Thymus (tissue), 11 donors: ENCODE measurements at regions not wholly inside any gene's neighbourhood (a gene's known extent, or its start where the extent isn't known, plus 50 kb on each side); places are given as distances from the start of the nearest gene placed in this dataset.

Source experiments
- DNase-seq, 9 donors: peaks; one replicate each; pipeline ENCODE4 v3.0.0-alpha.2; 2013; ENCODE audit warnings: low spot score in 9 of 9, low read depth in 6 of 9, missing footprints in 1 of 9
- H3K27ac ChIP-seq, 2 donors: one replicate each; pipeline ENCODE4 v1.5.1; 2013; ENCODE audit warnings: control low read depth in 1 of 2, low read depth in 1 of 2, low read length in 1 of 2, mild to moderate bottlenecking in 1 of 2, moderate library complexity in 1 of 2
- H3K27me3 ChIP-seq, 2 donors: one replicate each; pipeline ENCODE4 v1.5.1; 2013; ENCODE audit warnings: low read length in 1 of 2; ENCODE audit not compliant: control insufficient read depth in 2 of 2, insufficient read depth in 1 of 2
- H3K36me3 ChIP-seq, 2 donors: one replicate each; pipeline ENCODE4 v1.5.1; 2013; ENCODE audit warnings: low read length in 1 of 2, mild to moderate bottlenecking in 1 of 2, moderate library complexity in 1 of 2; ENCODE audit not compliant: control insufficient read depth in 2 of 2, insufficient read depth in 2 of 2
- H3K4me1 ChIP-seq, 2 donors: one replicate each; pipeline ENCODE4 v1.5.1; 2013; ENCODE audit warnings: low read length in 2 of 2; ENCODE audit not compliant: control insufficient read depth in 2 of 2, insufficient read depth in 2 of 2
- H3K4me3 ChIP-seq, 2 donors: one replicate each; pipeline ENCODE4 v1.5.1; 2013; ENCODE audit warnings: low read length in 2 of 2, control low read depth in 1 of 2, mild to moderate bottlenecking in 1 of 2
- H3K9me3 ChIP-seq, 2 donors: one replicate each; pipeline ENCODE4 v1.5.1; 2013; ENCODE audit warnings: low read length in 1 of 2, mild to moderate bottlenecking in 1 of 2; ENCODE audit not compliant: control insufficient read depth in 2 of 2, insufficient read depth in 1 of 2
- WGBS: extraction: QIAGEN DNeasy Blood & Tissue Kit; methylation state at CpG from one replicate; pipeline ENCODE4 v1.1.7; 2013; 5-methylcytosine and 5-hydroxymethylcytosine counted together
- donor health status: healthy.

- no peak for DNase-seq
- H3K36me3 ChIP-seq = no peaks in the 10 kb centered on the region
- 81% methylated on average over 6 of the region's 6 CpGs for WGBS
- no peaks in the 10 kb centered on the region for H3K4me1 ChIP-seq
- peaks cover 0 to 23% of the 10 kb centered on the region in 2 donors for H3K27me3 ChIP-seq
- H3K9me3 ChIP-seq = no peaks in the 10 kb centered on the region
- H3K27ac ChIP-seq = no peak overlapping the region
- no peak overlapping the region for H3K4me3 ChIP-seq
These were observed 171.5 kb downstream of the IRF8 start for GRCh38 chr16:86070484-86070883.

- H3K9me3 ChIP-seq = no peaks in the 10 kb centered on the region
- peaks cover 0 to 23% of the 10 kb centered on the region in 2 donors for H3K27me3 ChIP-seq
- DNase-seq = no peak
- H3K4me1 ChIP-seq = no peaks in the 10 kb centered on the region
- H3K36me3 ChIP-seq = no peaks in the 10 kb centered on the region
- H3K4me3 ChIP-seq = no peak overlapping the region
- H3K27ac ChIP-seq = no peak overlapping the region
- 96% methylated on average over 7 of the region's 7 CpGs for WGBS
These were observed 172.0 kb downstream of the IRF8 start for GRCh38 chr16:86070971-86071370.

- Histone ChIP-seq H3K27me3 (peaks cover 0 to 23% of the 10 kb centered on the region in 2 donors), H3K27ac (no peak overlapping the region)
These were observed 172.8 kb downstream of the IRF8 start for GRCh38 chr16:86071611-86072240.

GRCh38 chr16:86072328-86073102, 173.6 kb downstream of the IRF8 start:
- 61% methylated on average over 21 of the region's 21 CpGs for WGBS
- DNase-seq = peak in 6 of 9 donors; percentile 0 to 37 (median 14)
- H3K9me3 ChIP-seq = no peaks in the 10 kb centered on the region
- peaks cover 0 to 25% of the 10 kb centered on the region in 2 donors for H3K27me3 ChIP-seq
- no peak overlapping the region for H3K4me3 ChIP-seq
- no peaks in the 10 kb centered on the region for H3K36me3 ChIP-seq
- H3K4me1 ChIP-seq = no peaks in the 10 kb centered on the region
- H3K27ac ChIP-seq = no peak overlapping the region

More at GRCh38 chr16:86071611-86072240, 172.8 kb downstream of the IRF8 start:
- 92% methylated on average over 12 of the region's 12 CpGs for WGBS
- Histone ChIP-seq H3K36me3 (no peaks in the 10 kb centered on the region), H3K4me3 (no peak overlapping the region), H3K9me3 (no peaks in the 10 kb centered on the region), H3K4me1 (no peaks in the 10 kb centered on the region)
- DNase-seq = no peak

- WGBS = 78% methylated on average over 11 of the region's 11 CpGs
- Histone ChIP-seq H3K36me3 (no peaks in the 10 kb centered on the region), H3K4me1 (no peaks in the 10 kb centered on the region), H3K27me3 (peaks cover 0 to 23% of the 10 kb centered on the region in 2 donors), H3K4me3 (no peak overlapping the region), H3K27ac (no peak overlapping the region), H3K9me3 (no peaks in the 10 kb centered on the region)
- DNase-seq = no peak
These were observed 174.2 kb downstream of the IRF8 start for GRCh38 chr16:86073103-86073625.

GRCh38 chr16:86073763-86074493, 175.0 kb downstream of the IRF8 start:
- H3K9me3 ChIP-seq = no peaks in the 10 kb centered on the region
- H3K4me1 ChIP-seq = no peaks in the 10 kb centered on the region
- WGBS = 93% methylated on average over 9 of the region's 9 CpGs
- no peaks in the 10 kb centered on the region for H3K36me3 ChIP-seq
- H3K27ac ChIP-seq = no peak overlapping the region
- peaks cover 0 to 23% of the 10 kb centered on the region in 2 donors for H3K27me3 ChIP-seq
- no peak overlapping the region for H3K4me3 ChIP-seq
- DNase-seq = no peak

- no peak overlapping the region for H3K27ac ChIP-seq
- WGBS = 73% methylated on average over 20 of the region's 20 CpGs
- no peak for DNase-seq
- no peak overlapping the region for H3K4me3 ChIP-seq
- peaks cover 0 to 20% of the 10 kb centered on the region in 2 donors for H3K27me3 ChIP-seq
- no peaks in the 10 kb centered on the region for H3K4me1 ChIP-seq
- H3K36me3 ChIP-seq = no peaks in the 10 kb centered on the region
- H3K9me3 ChIP-seq = no peaks in the 10 kb centered on the region
These were observed 175.9 kb downstream of the IRF8 start for GRCh38 chr16:86074651-86075487.

GRCh38 chr16:86075488-86075785, 176.5 kb downstream of the IRF8 start:
- H3K36me3 ChIP-seq = no peaks in the 10 kb centered on the region
- WGBS = 96% methylated on average over 2 of the region's 2 CpGs
- no peak overlapping the region for H3K27ac ChIP-seq
- H3K27me3 ChIP-seq = peaks cover 0 to 18% of the 10 kb centered on the region in 2 donors
- DNase-seq = no peak
- H3K4me1 ChIP-seq = no peaks in the 10 kb centered on the region
- H3K4me3 ChIP-seq = no peak overlapping the region
- no peaks in the 10 kb centered on the region for H3K9me3 ChIP-seq
